ENCODE measurements at regions not wholly inside any gene's neighbourhood (a gene's known extent, or its start where the extent isn't known, plus 50 kb on each side); places are given as distances from the start of the nearest gene placed in this dataset.
"Not testable (repeated sequence)": the region's sequence is repeated elsewhere in the genome, so short reads cannot be mapped to it uniquely, and the experiment has no call there.

DNA sequence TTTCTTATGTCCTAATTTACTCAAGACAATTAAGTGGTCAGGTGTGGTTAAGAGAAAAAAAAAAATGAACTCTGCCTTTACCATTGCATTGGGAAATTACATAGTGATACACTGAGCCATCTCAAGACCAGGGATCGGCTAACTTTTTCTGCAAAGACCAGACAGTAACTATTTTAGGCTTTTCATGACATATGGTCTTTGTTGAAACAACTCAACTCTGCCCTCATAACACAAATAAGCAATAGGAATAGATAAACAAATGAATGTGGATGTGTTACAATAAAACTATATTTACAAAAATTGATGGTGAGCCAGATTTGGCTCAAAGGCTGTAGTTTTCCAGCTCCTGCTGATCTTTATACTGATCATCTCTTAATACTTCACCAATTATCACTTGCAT, 632.6 kb upstream of the INTU start:
- DNase-seq (no peak), ATAC-seq (ENCODE audit: low read depth in 2 of 2) (no peak)
- Mint-ChIP-seq H3K27ac (no peak overlapping the region), H3K4me3 (no peak overlapping the region), H3K36me3 (no peaks in the 10 kb centered on the region), H3K27me3 (no peaks in the 10 kb centered on the region), H3K4me1 (no peaks in the 10 kb centered on the region), H3K9me3 (peaks cover 0 to 4% (median 0%) of the 10 kb centered on the region in 7 donors)

DNA sequence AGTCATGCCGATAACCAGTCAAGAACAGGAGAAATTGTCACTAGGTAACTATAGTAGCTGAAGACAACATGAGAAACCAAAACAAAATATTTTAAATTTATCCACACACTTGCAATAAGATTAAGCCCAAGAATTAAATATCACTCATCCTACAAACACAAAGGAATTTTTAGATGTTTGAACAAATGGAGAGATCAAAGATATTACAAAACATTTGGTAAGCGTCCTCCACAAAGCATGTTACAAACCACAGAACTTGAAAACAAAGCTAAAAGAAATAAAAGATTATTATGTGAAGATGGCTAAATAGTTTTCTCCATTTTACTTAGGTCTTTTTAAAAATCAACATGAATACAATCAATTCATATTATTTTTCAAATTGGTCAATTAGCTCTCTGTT, 631.9 kb upstream of the INTU start:
- DNase-seq, result no peak
- Mint-ChIP-seq H3K4me1 (no peaks in the 10 kb centered on the region), H3K27ac (no peak overlapping the region), H3K36me3 (no peaks in the 10 kb centered on the region), H3K4me3 (no peak overlapping the region), H3K9me3 (peaks cover 0 to 4% (median 0%) of the 10 kb centered on the region in 7 donors), H3K27me3 (no peaks in the 10 kb centered on the region)
- ATAC-seq (ENCODE audit: low read depth in 2 of 2), result no peak

DNA sequence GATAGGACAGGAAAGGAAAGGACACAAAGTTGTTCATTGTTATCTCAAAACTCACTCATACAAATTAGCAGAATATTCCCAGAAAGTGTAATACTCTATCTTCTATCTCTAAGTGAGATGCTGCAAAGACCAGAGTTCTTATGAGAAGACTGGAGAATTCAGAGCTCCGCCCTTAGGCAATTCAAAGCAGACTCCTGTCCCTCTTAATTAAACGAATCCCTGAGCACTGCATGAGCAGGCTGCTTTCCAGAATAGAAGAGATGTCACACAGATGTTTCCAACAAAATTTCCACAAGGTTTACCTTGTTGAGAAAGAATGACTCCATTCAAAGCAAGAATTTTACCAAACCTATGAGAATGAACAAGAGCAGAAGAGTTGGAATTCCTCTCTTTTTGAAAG, 630.8 kb upstream of the INTU start:
- DNase-seq, result no peak
- Mint-ChIP-seq H3K27me3 (no peaks in the 10 kb centered on the region), H3K4me1 (no peaks in the 10 kb centered on the region), H3K36me3 (no peaks in the 10 kb centered on the region), H3K9me3 (peaks cover 0 to 4% (median 1%) of the 10 kb centered on the region in 7 donors), H3K27ac (no peak overlapping the region), H3K4me3 (no peak overlapping the region)
- no peak for ATAC-seq (ENCODE audit: low read depth in 2 of 2)

DNA sequence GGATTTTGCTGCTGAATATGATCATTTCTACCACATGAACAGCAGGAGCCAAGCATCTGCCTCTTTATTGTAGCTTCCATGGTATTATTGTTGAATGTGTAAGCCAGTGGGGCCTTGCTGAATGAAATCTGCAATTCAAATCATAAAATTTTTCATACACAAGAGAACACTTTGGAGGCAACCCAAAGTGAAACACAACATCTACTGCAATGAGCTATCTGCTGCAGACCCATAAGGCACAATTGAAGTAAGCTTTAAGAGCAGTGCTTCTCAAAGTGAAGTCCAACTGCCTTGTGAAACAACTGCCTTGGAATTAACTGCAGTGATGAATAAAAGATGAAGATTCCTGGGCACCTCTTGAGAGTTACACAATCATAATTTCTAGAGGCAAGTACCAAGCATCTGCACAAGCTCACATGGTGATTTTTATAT, 626.3 kb upstream of the INTU start:
- Mint-ChIP-seq H3K36me3 (no peaks in the 10 kb centered on the region), H3K27ac (no peak overlapping the region), H3K27me3 (no peaks in the 10 kb centered on the region), H3K9me3 (peaks cover 2 to 9% (median 5%) of the 10 kb centered on the region in 7 donors), H3K4me3 (no peak overlapping the region), H3K4me1 (no peaks in the 10 kb centered on the region)
- no peak for DNase-seq
- no peak for ATAC-seq (ENCODE audit: low read depth in 2 of 2)

DNA sequence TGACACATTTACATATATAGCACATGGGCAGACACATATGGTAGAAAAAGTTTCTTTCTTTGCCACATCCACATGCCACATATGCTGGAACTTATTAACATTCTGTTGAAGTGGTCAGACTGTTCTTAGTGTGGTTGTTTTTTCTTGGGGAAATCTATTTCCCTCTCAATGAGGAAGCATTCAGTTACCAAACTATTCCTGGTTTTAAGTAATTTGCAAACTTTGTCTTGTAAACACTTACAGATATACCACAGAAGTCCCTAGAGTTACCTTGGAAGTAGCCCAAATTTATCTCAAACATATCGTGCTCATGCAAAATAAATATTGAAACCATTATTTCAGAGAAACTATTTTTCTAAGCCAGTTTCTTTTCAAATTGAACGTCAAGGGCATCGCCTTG, 625.5 kb upstream of the INTU start:
- Mint-ChIP-seq H3K36me3 (no peaks in the 10 kb centered on the region), H3K9me3 (peaks cover 2 to 7% (median 4%) of the 10 kb centered on the region in 7 donors), H3K27ac (no peak overlapping the region), H3K4me3 (no peak overlapping the region), H3K27me3 (no peaks in the 10 kb centered on the region), H3K4me1 (no peaks in the 10 kb centered on the region)
- DNase-seq, result no peak
- no peak for ATAC-seq (ENCODE audit: low read depth in 2 of 2)

DNA sequence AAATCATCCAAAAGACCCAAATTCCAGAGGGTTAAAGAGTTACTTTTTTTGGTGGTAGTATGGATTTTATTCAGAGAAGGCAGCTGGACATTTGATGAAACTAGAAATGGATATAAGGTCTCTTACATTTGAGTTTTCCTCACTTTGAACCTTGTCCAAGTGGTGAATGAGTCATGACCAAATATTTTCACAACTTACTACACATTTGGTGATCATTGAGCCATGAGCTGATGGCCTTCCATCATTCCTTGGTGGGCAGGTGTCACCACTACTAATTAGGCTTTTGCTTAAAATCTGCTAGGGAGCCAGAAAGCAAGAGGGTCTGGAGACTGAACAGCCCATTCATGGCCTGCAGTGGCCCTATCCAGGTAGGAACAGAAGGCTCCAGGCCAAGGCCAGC, 620.2 kb upstream of the INTU start:
- H3K36me3 Mint-ChIP-seq, result no peaks in the 10 kb centered on the region
- ATAC-seq (ENCODE audit: low read depth in 2 of 2), result no peak
- no peaks in the 10 kb centered on the region for H3K27me3 Mint-ChIP-seq
- H3K4me3 Mint-ChIP-seq, result no peak overlapping the region
- no peaks in the 10 kb centered on the region for H3K4me1 Mint-ChIP-seq
- peaks cover 0 to 7% (median 4%) of the 10 kb centered on the region in 7 donors for H3K9me3 Mint-ChIP-seq
- no peak for DNase-seq
- no peak overlapping the region for H3K27ac Mint-ChIP-seq

DNA sequence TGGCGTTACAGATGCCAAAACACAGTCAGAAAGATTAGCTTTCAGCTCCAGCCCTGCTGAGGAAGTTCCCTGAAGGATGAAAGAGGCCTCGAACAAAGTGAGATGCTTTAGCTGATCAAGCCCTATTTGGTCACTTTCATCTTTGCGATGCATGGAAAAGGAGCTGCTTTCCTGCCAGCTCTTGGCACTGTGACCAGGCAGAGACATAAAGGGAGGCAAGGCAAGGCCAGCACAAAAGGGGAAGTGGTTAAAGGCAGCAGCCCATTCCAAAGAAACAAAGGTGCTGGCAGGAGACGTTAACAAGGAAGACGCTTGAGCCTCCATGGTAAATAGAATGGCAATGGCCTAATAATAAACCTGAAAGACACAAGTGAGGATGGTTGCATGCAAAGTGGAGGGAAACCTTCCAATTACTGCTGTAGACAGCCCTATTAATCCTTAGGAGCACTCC, 617.1 kb upstream of the INTU start:
- no peaks in the 10 kb centered on the region for H3K27me3 Mint-ChIP-seq
- H3K4me1 Mint-ChIP-seq, result no peaks in the 10 kb centered on the region
- no peak for ATAC-seq (ENCODE audit: low read depth in 2 of 2)
- no peak for DNase-seq
- H3K4me3 Mint-ChIP-seq, result no peak overlapping the region
- H3K36me3 Mint-ChIP-seq, result no peaks in the 10 kb centered on the region
- H3K9me3 Mint-ChIP-seq, result peaks cover 0 to 2% (median 0%) of the 10 kb centered on the region in 7 donors
- no peak overlapping the region for H3K27ac Mint-ChIP-seq

DNA sequence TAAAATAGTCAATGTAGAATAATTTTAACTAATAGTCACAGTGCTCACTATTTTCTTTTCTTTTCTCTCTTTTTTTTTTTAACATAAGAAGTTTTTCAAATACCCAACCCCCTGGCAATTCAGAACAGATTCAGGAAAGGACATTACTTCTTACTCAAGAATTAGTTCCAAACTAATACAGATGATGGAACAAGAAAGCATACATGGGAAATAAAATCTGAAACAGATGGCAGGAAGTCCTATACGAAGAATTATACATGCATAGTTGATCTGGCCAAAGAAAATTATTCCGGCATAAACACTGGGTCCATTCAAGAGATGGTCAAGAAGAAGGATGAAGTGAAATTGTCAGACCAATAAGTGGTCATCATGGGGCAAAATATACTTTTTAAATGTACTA, 614.4 kb upstream of the INTU start:
- H3K4me1 Mint-ChIP-seq, result no peaks in the 10 kb centered on the region
- no peaks in the 10 kb centered on the region for H3K27me3 Mint-ChIP-seq
- ATAC-seq (ENCODE audit: low read depth in 2 of 2), result no peak
- H3K9me3 Mint-ChIP-seq, result peaks cover 0 to 2% (median 0%) of the 10 kb centered on the region in 7 donors
- DNase-seq, result no peak
- H3K36me3 Mint-ChIP-seq, result no peaks in the 10 kb centered on the region
- H3K27ac Mint-ChIP-seq, result no peak overlapping the region
- H3K4me3 Mint-ChIP-seq, result no peak overlapping the region

DNA sequence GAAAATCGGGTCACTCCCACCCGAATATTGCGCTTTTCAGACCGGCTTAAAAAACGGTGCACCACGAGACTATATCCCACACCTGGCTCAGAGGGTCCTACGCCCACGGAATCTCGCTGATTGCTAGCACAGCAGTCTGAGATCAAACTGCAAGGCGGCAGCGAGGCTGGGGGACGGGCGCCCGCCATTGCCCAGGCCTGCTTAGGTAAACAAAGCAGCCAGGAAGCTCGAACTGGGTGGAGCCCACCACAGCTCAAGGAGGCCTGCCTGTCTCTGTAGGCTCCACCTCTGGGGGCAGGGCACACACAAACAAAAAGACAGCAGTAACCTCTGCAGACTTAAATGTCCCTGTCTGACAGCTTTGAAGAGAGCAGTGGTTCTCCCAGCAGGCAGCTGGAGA, 611.9 kb upstream of the INTU start:
- not testable (repeated sequence) for H3K4me1 Mint-ChIP-seq; DNase-seq; H3K9me3 Mint-ChIP-seq; H3K27me3 Mint-ChIP-seq; H3K27ac Mint-ChIP-seq; H3K4me3 Mint-ChIP-seq; H3K36me3 Mint-ChIP-seq; ATAC-seq (ENCODE audit: low read depth in 2 of 2)

DNA sequence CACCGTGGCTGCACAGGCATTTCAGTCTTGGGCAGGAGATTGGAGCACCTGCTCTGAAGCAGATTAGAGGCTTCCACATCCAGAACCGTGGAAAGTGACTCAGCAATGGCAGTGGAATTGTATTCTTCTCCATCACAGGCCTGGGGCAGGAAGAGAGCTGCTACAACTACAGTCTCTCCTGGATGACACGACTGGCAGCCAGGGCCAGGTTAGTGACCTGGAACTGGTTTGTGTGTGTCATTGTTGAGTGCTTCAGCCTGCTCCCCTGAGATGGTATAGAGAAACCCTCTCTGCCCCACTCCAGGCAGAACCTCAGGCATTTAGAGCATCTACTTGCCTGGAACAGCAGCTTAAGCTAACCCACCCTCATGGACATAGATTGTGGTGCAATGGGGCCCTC, 596.5 kb upstream of the INTU start:
- Mint-ChIP-seq H3K9me3 (peaks cover 0 to 10% (median 4%) of the 10 kb centered on the region in 7 donors), H3K4me1 (no peaks in the 10 kb centered on the region), H3K27me3 (no peaks in the 10 kb centered on the region), H3K4me3 (no peak overlapping the region), H3K36me3 (no peaks in the 10 kb centered on the region), H3K27ac (peak overlapping the region in 1 of 6 donors; percentile 25)
- no peak for ATAC-seq (ENCODE audit: low read depth in 2 of 2)
- no peak for DNase-seq

DNA sequence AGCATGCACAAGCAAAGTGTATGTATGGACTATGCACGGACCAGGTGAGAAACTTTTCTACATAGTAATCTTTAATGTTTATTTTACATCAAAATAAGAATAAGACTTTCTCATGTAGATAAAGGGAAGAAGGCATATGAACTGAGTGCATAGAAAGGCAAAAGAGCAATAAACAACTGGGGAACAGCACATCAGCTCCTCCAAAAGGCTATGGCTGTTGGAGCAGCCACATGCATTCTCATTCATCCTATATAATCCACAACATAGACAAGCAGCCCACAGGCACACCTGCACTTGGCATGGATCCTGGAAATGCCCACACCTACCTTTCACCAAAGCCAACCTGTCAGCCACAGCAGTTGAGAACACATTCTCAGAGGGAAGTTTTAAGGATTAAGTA, 586.9 kb upstream of the INTU start:
- ATAC-seq (ENCODE audit: low read depth in 2 of 2), result no peak
- H3K27me3 Mint-ChIP-seq, result no peaks in the 10 kb centered on the region
- DNase-seq, result no peak
- H3K4me3 Mint-ChIP-seq, result no peak overlapping the region
- H3K9me3 Mint-ChIP-seq, result peaks cover 0 to 15% (median 3%) of the 10 kb centered on the region in 7 donors
- no peaks in the 10 kb centered on the region for H3K4me1 Mint-ChIP-seq
- H3K36me3 Mint-ChIP-seq, result no peaks in the 10 kb centered on the region
- no peak overlapping the region for H3K27ac Mint-ChIP-seq

DNA sequence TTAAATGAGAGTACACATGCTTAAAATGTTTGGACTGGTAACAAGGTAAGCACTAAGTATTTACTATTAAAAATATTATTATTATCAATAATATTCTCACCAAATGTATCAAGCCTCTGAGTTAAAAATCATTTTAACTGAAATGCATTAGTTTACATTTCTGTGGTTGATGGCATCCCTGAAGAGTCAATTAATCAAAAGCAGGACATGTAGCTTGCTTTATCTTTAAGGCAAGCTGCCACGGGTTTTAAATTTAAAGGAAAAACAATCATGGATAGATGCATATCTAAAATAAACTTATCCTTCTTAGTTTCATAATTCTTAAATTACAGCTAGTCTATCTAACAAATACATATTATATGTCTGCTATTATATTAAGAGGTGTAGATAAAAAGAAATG, 584.8 kb upstream of the INTU start:
- ATAC-seq (ENCODE audit: low read depth in 2 of 2), result no peak
- H3K4me3 Mint-ChIP-seq, result no peak overlapping the region
- H3K36me3 Mint-ChIP-seq, result no peaks in the 10 kb centered on the region

DNA sequence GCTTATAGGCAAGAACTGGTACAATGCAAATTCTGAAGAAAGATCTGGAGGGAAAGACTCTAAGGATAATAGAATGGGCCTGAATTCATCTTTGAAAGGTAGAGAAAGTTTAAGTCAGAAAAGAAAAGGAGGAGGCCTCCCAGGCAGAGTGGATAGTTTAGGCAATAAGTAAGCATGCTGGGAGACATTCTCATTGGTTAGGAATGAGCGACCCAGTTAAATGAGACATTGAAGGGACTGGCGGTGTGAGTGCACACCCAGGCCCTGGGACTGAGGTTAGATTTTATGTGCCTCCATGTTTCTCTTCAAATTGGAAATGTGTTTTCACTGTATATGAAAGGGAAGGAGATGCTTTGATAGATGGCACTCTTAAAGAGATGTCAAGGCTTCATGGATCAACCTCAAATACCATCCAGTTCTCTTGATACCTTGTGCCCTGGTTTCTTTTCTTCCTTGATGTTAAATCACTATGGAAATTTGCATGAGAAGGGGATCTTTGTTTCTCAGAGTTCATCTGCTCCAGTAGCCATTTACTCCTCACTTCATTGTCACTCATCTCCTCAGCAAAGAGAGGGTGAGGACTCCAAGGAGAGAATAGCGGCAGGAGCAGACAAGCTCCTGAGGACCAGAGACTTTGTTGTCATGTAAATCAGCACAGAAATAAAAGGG, 584.2 kb upstream of the INTU start:
- Mint-ChIP-seq H3K27ac (no peak overlapping the region), H3K27me3 (no peaks in the 10 kb centered on the region), H3K4me1 (no peaks in the 10 kb centered on the region), H3K4me3 (no peak overlapping the region), H3K9me3 (peaks cover 0 to 18% (median 3%) of the 10 kb centered on the region in 7 donors), H3K36me3 (no peaks in the 10 kb centered on the region)
- ATAC-seq (ENCODE audit: low read depth in 2 of 2) (no peak), DNase-seq (no peak)

More for the DNA sequence above, 584.8 kb upstream of the INTU start:
- no peak for DNase-seq
- Mint-ChIP-seq H3K27ac (no peak overlapping the region), H3K27me3 (no peaks in the 10 kb centered on the region), H3K9me3 (peaks cover 0 to 16% (median 3%) of the 10 kb centered on the region in 7 donors), H3K4me1 (no peaks in the 10 kb centered on the region)

DNA sequence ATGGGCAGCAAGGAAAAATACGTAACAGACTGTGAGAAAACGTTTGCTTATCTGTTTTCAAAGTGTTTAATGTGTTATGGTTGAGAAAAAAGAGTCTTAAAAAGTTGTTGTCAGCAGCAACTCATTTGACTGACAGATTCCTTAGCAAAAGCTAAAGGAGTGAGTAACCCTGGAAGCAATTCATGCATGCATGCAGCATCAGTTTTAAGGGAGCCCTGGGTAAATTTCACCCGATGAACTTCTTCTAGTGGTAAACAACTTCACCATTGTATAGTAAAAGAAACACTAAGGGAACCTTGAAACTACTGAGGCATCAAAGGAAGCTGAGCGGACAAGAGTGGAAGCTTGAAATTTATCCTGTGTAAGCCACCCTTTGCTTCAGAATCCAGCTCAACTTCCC, 583.2 kb upstream of the INTU start:
- Mint-ChIP-seq H3K4me1 (no peaks in the 10 kb centered on the region), H3K36me3 (no peaks in the 10 kb centered on the region), H3K4me3 (no peak overlapping the region), H3K27me3 (no peaks in the 10 kb centered on the region), H3K9me3 (peaks cover 0 to 15% (median 2%) of the 10 kb centered on the region in 7 donors), H3K27ac (no peak overlapping the region)
- DNase-seq (no peak), ATAC-seq (ENCODE audit: low read depth in 2 of 2) (no peak)

DNA sequence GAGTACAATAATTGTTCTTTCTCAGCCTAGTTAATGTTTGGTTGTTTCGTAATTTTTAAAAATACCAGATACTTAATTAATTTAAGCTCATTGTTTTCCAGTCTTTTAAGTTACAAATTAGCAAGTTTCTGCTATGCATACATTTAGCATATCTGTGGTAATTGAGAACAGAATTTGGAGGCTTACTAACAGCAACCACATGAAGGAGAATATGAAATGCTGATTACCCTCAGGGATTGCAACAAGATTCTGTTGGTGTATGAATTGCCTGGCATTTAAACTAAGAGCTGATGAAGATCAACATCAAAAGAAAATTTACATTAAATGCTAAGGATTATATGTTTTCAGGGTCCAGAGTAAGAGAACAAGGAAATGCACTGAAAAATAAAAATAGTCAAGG, 580.0 kb upstream of the INTU start:
- no peaks in the 10 kb centered on the region for H3K4me1 Mint-ChIP-seq
- H3K27me3 Mint-ChIP-seq, result no peaks in the 10 kb centered on the region
- no peak for ATAC-seq (ENCODE audit: low read depth in 2 of 2)

More for the DNA sequence above, 580.0 kb upstream of the INTU start:
- Mint-ChIP-seq H3K9me3 (peaks cover 5 to 23% (median 19%) of the 10 kb centered on the region in 7 donors), H3K27ac (no peak overlapping the region), H3K36me3 (peaks cover 0 to 8% of the 10 kb centered on the region in 2 donors), H3K4me3 (no peak overlapping the region)
- DNase-seq, result no peak
